Forelimb muscle (tissue), 1 donor: ENCODE measurements at regions not wholly inside any gene's neighbourhood (a gene's known extent, or its start where the extent isn't known, plus 50 kb on each side); places are given as distances from the start of the nearest gene placed in this dataset.
"Not testable (repeated sequence)": the region's sequence is repeated elsewhere in the genome, so short reads cannot be mapped to it uniquely, and the experiment has no call there.

ENCODE experiments used
- DNase-seq: peaks from one replicate; pipeline ENCODE4 v3.0.0-alpha.2; 2013; ENCODE audit warnings: low read depth

- DNase-seq = no peak
Observed at GRCh38 chrX:13518126-13518525, 51.3 kb upstream of the EGFL6 start.

GRCh38 chrX:13515211-13515930 lies 54.0 kb upstream of the EGFL6 start:
- DNase-seq = no peak

DNA sequence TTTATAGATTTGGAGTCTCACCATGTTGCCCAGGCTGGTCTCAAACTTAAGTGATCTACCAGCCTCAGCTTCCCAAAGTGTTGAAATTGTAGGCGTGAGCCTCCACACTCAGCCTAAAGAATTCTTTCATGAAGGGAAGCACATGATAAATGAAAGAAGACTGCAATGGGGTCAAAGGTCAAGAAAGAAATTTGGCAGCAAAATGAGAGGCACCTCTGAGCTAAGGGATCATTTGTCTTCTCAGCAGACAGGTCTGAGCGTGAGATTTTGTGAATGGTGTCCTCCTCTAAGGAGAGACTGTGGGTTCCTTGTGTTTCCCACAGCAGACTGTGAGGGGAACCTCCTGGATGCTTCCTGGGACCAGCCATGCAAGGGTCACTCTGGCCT lies 57.5 kb upstream of the EGFL6 start:
- DNase-seq = no peak

- no peak for DNase-seq
Observed at GRCh38 chrX:13511241-13511943, 58.0 kb upstream of the EGFL6 start.

DNA sequence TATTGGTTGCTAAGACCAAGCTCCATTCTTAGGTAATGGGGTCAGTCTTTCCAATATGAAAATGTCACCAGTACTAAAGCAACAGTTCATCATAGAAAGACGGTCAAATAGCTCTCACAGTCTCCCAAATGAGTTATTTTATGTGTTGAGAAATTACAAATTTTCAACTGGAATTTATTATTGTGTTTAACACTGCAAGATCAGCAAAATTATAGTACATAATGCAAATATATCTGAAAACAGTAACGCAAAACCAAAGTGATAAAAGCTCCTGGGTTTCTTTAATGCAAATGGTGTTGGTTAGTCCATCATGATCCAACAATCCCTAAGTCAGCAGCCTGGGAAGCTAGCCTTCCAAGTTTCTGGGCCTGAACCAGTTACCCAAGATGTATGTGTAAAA lies 61.5 kb upstream of the EGFL6 start:
- no peak for DNase-seq

- DNase-seq = no peak
Observed at GRCh38 chrX:13506574-13506973, 62.8 kb upstream of the EGFL6 start.

DNA sequence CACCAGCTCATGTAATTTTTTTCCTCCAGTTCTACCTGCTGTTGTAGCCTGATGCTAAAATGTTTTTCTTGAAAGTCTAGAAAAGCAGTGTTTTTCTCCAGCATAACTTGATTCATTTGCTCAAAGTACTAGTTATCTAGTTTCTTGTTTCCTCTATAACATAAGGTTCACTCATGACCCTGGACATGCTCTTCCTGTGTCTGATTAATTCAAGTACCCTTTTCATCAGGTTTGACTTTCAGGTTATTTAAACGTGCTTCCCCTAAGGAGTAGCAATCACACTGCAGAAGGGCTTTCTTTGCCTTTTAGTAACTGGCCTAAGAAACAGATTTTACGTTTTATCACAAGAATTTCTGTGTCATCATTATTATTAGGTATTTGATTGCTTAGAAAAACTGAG lies 66.8 kb upstream of the EGFL6 start:
- no peak for DNase-seq

GRCh38 chrX:13499736-13500135 lies 69.7 kb upstream of the EGFL6 start:
- DNase-seq = no peak

DNA sequence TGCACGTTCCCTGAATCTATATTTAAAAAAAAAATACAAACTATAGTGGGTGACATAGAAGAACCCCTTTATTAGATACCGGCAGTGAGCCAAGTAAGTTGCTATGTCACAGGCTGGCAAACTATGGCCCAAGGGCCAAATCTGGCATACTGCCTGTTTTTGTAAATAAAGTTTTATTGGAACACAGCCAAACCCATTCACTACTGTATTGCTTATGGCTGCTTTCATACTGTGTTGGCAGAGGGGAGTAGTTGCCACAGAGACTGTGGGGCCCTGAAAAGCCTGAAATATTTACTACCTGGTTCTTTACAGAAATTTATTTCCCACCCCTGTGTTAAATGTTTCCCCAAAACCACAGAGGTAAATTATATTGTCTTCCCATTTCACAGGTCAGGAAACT lies 71.2 kb upstream of the EGFL6 start:
- DNase-seq = no peak

DNA sequence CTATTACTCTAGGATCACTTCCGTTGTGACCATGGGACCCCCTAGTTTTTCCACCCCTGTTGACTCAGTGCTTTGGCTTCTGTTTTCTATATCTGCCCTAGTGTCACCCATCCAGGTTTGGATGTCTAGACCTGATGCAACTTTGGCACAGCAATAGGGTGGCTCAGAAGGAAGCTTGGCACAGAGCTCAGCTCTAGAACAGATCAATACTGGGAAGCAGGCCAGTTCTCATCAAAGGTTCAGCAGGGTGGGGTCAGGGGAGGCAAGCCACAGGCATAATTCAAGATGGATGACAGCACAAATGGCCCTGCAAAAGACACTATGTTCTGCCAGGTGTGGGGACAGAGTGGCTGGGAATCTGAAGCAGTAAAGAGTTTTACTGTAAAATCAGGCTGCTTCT lies 74.2 kb upstream of the EGFL6 start:
- no peak for DNase-seq

- no peak for DNase-seq
Observed at GRCh38 chrX:13494562-13494961, 74.8 kb upstream of the EGFL6 start.

DNA sequence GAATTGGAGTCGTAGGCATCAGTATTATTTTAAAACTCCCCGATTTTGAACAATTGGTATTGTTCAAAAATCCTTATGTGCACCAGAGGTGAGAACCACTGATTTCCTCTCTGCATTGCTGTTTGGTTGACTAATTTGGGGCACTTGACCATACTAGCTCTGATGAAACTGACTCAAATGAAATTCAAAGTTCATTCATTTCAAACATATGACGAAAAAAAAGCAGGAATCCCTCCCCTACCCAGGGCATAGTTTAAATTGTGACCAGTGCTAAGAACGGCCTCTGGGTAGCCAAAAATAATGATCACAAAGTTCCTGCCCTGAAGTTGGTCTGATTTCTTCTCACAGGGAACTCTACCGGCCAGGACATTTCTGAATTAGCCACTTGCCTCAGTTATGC lies 75.7 kb upstream of the EGFL6 start:
- DNase-seq = no peak

DNA sequence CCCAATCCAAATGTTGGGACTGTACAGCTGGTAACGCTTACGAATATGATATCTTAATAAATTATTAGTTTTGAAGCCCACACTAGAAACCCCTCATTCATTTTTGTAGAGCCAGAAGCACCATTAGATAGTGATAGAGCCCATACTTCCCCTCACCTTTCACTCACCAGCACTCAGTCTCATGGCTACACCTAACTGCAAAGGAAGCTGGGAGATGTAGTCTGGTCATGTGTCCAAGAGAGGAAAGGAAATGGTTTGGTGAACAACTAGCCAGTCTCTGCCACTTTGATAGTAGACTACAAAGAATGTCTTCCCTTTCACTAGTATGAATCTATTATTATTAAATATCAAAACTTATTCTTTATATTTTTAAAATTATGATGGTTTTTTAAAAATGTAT lies 77.1 kb upstream of the EGFL6 start:
- DNase-seq = no peak

- DNase-seq = no peak
Observed at GRCh38 chrX:13491061-13491460, 78.3 kb upstream of the EGFL6 start.

DNA sequence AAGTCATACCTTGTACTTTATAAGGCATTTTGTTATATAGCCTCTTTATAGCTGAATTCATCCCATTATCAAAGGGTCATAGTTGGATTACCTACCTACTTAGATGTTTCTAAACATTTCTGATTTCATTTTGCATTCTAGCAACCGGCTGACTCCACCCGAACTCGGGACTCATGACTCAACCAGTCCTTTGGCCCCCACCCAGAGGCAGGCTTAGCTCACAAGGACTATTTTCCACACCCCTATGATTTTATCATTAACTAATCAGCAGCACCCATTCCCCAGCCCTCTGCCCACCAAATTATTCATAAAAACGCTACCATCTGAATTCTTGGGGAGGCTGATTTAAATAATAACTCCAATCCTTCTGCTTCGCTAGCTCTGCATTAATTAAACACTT lies 79.9 kb upstream of the EGFL6 start:
- DNase-seq = no peak

- peak; percentile 51 for DNase-seq
Observed at GRCh38 chrX:13487731-13488505, 81.5 kb upstream of the EGFL6 start.

GRCh38 chrX:13485167-13485566 lies 84.2 kb upstream of the EGFL6 start:
- no peak for DNase-seq

- no peak for DNase-seq
Observed at GRCh38 chrX:13483773-13484172, 85.6 kb upstream of the EGFL6 start.

GRCh38 chrX:13482746-13483541 lies 86.5 kb upstream of the EGFL6 start:
- no peak for DNase-seq

- DNase-seq = not testable (repeated sequence)
Observed at GRCh38 chrX:13480780-13481179, 88.6 kb upstream of the EGFL6 start.

DNA sequence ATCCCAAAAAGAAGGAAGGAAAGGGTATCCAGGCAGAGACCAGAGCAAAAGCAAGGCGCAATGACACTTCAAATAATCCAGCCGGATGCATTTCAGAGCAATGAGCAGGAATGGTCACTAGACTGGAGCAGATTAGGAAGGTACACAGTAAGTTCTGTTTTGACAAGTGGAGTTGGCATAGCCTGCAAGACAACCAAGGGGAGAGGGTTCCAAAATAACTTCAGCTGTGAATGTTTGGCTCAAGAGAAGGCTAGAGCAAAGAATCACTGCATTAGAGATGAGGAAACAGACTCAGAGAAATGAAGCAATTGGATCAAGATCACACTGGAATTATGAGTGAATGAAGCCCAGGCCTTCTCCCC lies 90.0 kb upstream of the EGFL6 start:
- DNase-seq = no peak
